ENCODE measurements at regions not wholly inside any gene's neighbourhood (a gene's known extent, or its start where the extent isn't known, plus 50 kb on each side); places are given as distances from the start of the nearest gene placed in this dataset.

GRCh38 chr1:14365301-14365988, 233.0 kb upstream of the KAZN start:
- TF ChIP-seq CTCF (conservative IDR thresholded peaks at IDR 0.05; ENCODE audit: low read depth, low read length) (no peak), EZH2 (IDR thresholded peaks at IDR 0.05; ENCODE audit: borderline replicate concordance, low read depth, low read length, poor library complexity, severe bottlenecking) (no peak)

All from A673 (cell line).